Trophoblast cell (in vitro differentiated cells and primary cell): ENCODE measurements at regions not wholly inside any gene's neighbourhood (a gene's known extent, or its start where the extent isn't known, plus 50 kb on each side); places are given as distances from the start of the nearest gene placed in this dataset.

Source experiments
- DNase-seq, 2 donors: peaks; one replicate each; pipeline ENCODE4 v3.0.0-alpha.2; 2016
- H2AFZ ChIP-seq: 2 replicates; pipeline ENCODE4 v1.6.1; 2013; ENCODE audit warnings: low read length, moderate library complexity, mild to moderate bottlenecking; ENCODE audit not compliant: insufficient read depth, poor library complexity
- H2AK5ac ChIP-seq: 2 replicates; pipeline ENCODE4 v1.6.1; 2013; ENCODE audit warnings: mild to moderate bottlenecking, low read length
- H2BK120ac ChIP-seq: 2 replicates; pipeline ENCODE4 v1.6.1; 2013; ENCODE audit warnings: low read length, mild to moderate bottlenecking, moderate library complexity; ENCODE audit not compliant: insufficient read depth, poor library complexity
- H2BK12ac ChIP-seq: 2 replicates; pipeline ENCODE4 v1.6.1; 2013; ENCODE audit warnings: mild to moderate bottlenecking, low read length, moderate library complexity
- H2BK5ac ChIP-seq: 2 replicates; pipeline ENCODE4 v1.6.1; 2013; ENCODE audit warnings: low read length, low read depth, moderate library complexity, mild to moderate bottlenecking; ENCODE audit not compliant: poor library complexity
- H3K14ac ChIP-seq: 2 replicates; pipeline ENCODE4 v1.6.1; 2013; ENCODE audit warnings: mild to moderate bottlenecking, low read length
- H3K18ac ChIP-seq: 2 replicates; pipeline ENCODE4 v1.6.1; 2013; ENCODE audit warnings: mild to moderate bottlenecking, low read length
- H3K23ac ChIP-seq: 2 replicates; pipeline ENCODE4 v1.6.1; 2013; ENCODE audit warnings: low read length
- H3K27ac ChIP-seq: 2 replicates; pipeline ENCODE4 v1.5.1; 2013; ENCODE audit warnings: low read depth, mild to moderate bottlenecking, inconsistent platforms, low read length, moderate library complexity
- H3K27me3 ChIP-seq: 2 replicates; pipeline ENCODE4 v1.6.1; 2013; ENCODE audit warnings: inconsistent platforms, mild to moderate bottlenecking, low read length, moderate library complexity; ENCODE audit not compliant: insufficient read depth
- H3K36me3 ChIP-seq, 2 experiments: 1 replicate in 1 of 2; 2 replicates in 1 of 2; pipeline ENCODE4 v1.6.1; 2013; ENCODE audit warnings: low read length in 2 of 2, mild to moderate bottlenecking in 2 of 2, moderate library complexity in 1 of 2; ENCODE audit not compliant: insufficient read depth in 2 of 2, control insufficient read depth in 1 of 2
- H3K4ac ChIP-seq: 2 replicates; pipeline ENCODE4 v1.6.1; 2013; ENCODE audit warnings: low read depth, mild to moderate bottlenecking, low read length, moderate library complexity
- H3K4me1 ChIP-seq, 2 experiments: 1 replicate in 1 of 2; 2 replicates in 1 of 2; pipeline ENCODE4 v1.6.1; 2013; ENCODE audit warnings: low read length in 2 of 2, mild to moderate bottlenecking in 2 of 2, moderate library complexity in 1 of 2; ENCODE audit not compliant: insufficient read depth in 2 of 2, control insufficient read depth in 1 of 2
- H3K4me2 ChIP-seq: 2 replicates; pipeline ENCODE4 v1.6.1; 2013; ENCODE audit warnings: inconsistent platforms, mild to moderate bottlenecking, low read length, moderate library complexity
- H3K4me3 ChIP-seq: 2 replicates; pipeline ENCODE4 v1.5.1; 2013; ENCODE audit warnings: mild to moderate bottlenecking, low read depth, low read length, inconsistent platforms
- H3K79me1 ChIP-seq: one replicate; pipeline ENCODE4 v1.6.1; 2013; ENCODE audit warnings: low read length
- H3K79me2 ChIP-seq: 2 replicates; pipeline ENCODE4 v1.6.1; 2013; ENCODE audit warnings: low read length, mild to moderate bottlenecking; ENCODE audit not compliant: control insufficient read depth, insufficient read depth, poor library complexity
- H3K9ac ChIP-seq: 2 replicates; pipeline ENCODE4 v1.6.1; 2013; ENCODE audit warnings: mild to moderate bottlenecking, low read length
- H3K9me3 ChIP-seq: 2 replicates; pipeline ENCODE4 v1.6.1; 2013; ENCODE audit warnings: low read depth, mild to moderate bottlenecking, control low read depth, inconsistent platforms, low read length; ENCODE audit not compliant: insufficient read depth
- H4K12ac ChIP-seq: 2 replicates; pipeline ENCODE4 v1.6.1; 2013; ENCODE audit warnings: low read depth, mild to moderate bottlenecking, low read length, moderate library complexity
- H4K8ac ChIP-seq: 2 replicates; pipeline ENCODE4 v1.6.1; 2013; ENCODE audit warnings: low read depth, mild to moderate bottlenecking, low read length, moderate library complexity
- H4K91ac ChIP-seq: one replicate; pipeline ENCODE4 v1.6.1; 2013; ENCODE audit warnings: low read depth, mild to moderate bottlenecking, low read length, moderate library complexity
- WGBS: extraction: QIAGEN DNeasy Blood & Tissue Kit; methylation state at CpG from one replicate; pipeline ENCODE4 v1.1.7; 2013; ENCODE audit warnings: missing lambda C conversion rate; ENCODE audit not compliant: insufficient read length, insufficient coverage; ENCODE audit errors: extremely low coverage; 5-methylcytosine and 5-hydroxymethylcytosine counted together

GRCh38 chr5:3337812-3338541 lies 257.7 kb upstream of the IRX1 start:
- Histone ChIP-seq H3K23ac (no peak overlapping the region), H2BK5ac (no peak overlapping the region), H3K4ac (no peak overlapping the region), H2BK12ac (no peak overlapping the region), H3K27ac (no peak overlapping the region), H3K14ac (no peak overlapping the region), H3K4me2 (no peak overlapping the region), H4K8ac (no peak overlapping the region), H4K12ac (no peak overlapping the region), H3K4me1 (no peaks in the 10 kb centered on the region), H3K18ac (no peak overlapping the region), H2AFZ (no peak overlapping the region), H3K4me3 (no peak overlapping the region), H2BK120ac (no peak overlapping the region), H3K9me3 (peaks cover 2% of the 10 kb centered on the region), H3K79me1 (no peaks in the 10 kb centered on the region), H3K27me3 (no peaks in the 10 kb centered on the region), H2AK5ac (no peak overlapping the region), H3K9ac (no peak overlapping the region), H3K36me3 (no peaks in the 10 kb centered on the region), H3K79me2 (no peaks in the 10 kb centered on the region), H4K91ac (no peak overlapping the region)
- DNase-seq, result no peak
- WGBS, result no CpG with 5 or more reads among the region's 16 CpGs

GRCh38 chr5:3336666-3337065 lies 259.0 kb upstream of the IRX1 start:
- H4K91ac ChIP-seq, result no peak overlapping the region
- H4K8ac ChIP-seq, result no peak overlapping the region
- H3K9ac ChIP-seq, result no peak overlapping the region
- H3K4me1 ChIP-seq, result no peaks in the 10 kb centered on the region
- H2AK5ac ChIP-seq, result no peak overlapping the region
- no peak overlapping the region for H3K23ac ChIP-seq
- H3K18ac ChIP-seq, result no peak overlapping the region
- no peak overlapping the region for H3K4me2 ChIP-seq
- no peak overlapping the region for H2BK120ac ChIP-seq
- H4K12ac ChIP-seq, result no peak overlapping the region
- no peaks in the 10 kb centered on the region for H3K27me3 ChIP-seq
- H3K9me3 ChIP-seq, result peaks cover under 1% of the 10 kb centered on the region
- no peak overlapping the region for H2BK5ac ChIP-seq
- H3K27ac ChIP-seq, result no peak overlapping the region
- no peak overlapping the region for H3K4me3 ChIP-seq
- H3K14ac ChIP-seq, result no peak overlapping the region
- no peaks in the 10 kb centered on the region for H3K79me1 ChIP-seq
- H3K36me3 ChIP-seq, result no peaks in the 10 kb centered on the region
- H2AFZ ChIP-seq, result no peak overlapping the region
- no peak for DNase-seq
- H3K4ac ChIP-seq, result no peak overlapping the region
- no peak overlapping the region for H2BK12ac ChIP-seq
- no peaks in the 10 kb centered on the region for H3K79me2 ChIP-seq
- WGBS, result no CpG with 5 or more reads among the region's 11 CpGs

GRCh38 chr5:3335301-3335700 lies 260.3 kb upstream of the IRX1 start:
- H3K4me1 ChIP-seq, result no peaks in the 10 kb centered on the region
- no peak overlapping the region for H2BK5ac ChIP-seq
- H3K79me1 ChIP-seq, result no peaks in the 10 kb centered on the region
- no peak overlapping the region for H2BK12ac ChIP-seq
- no peak overlapping the region for H3K9ac ChIP-seq
- DNase-seq, result no peak
- no peak overlapping the region for H3K4me3 ChIP-seq
- no peak overlapping the region for H3K14ac ChIP-seq
- no peak overlapping the region for H3K23ac ChIP-seq
- no peaks in the 10 kb centered on the region for H3K79me2 ChIP-seq
- H3K18ac ChIP-seq, result no peak overlapping the region
- no peaks in the 10 kb centered on the region for H3K9me3 ChIP-seq
- no peak overlapping the region for H3K27ac ChIP-seq
- no peak overlapping the region for H2AFZ ChIP-seq
- no peaks in the 10 kb centered on the region for H3K27me3 ChIP-seq
- WGBS, result no CpG with 5 or more reads among the region's 12 CpGs
- no peak overlapping the region for H2AK5ac ChIP-seq
- H3K4me2 ChIP-seq, result no peak overlapping the region
- no peak overlapping the region for H4K91ac ChIP-seq
- no peak overlapping the region for H3K4ac ChIP-seq
- no peaks in the 10 kb centered on the region for H3K36me3 ChIP-seq
- no peak overlapping the region for H4K8ac ChIP-seq
- no peak overlapping the region for H4K12ac ChIP-seq
- H2BK120ac ChIP-seq, result no peak overlapping the region

DNA sequence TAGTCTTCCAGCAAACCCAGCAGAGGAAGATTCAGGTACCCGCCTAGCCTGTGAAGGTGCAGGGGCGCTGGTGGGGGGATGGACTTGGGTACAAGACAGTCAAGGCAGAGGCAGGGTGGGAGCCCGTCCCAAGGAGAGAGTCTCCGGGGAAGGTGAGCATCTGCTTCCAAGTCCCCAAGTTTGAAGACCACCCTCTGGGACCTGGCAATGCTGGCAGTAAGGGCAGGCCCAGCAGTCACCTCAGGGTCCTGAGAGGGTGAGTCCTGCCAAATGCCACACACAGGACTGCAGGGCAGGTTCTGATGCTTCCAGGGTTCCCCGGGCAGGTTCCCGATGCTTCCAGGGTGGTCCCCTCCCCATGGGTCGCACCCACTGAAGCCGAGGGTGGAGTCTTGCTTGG lies 261.8 kb upstream of the IRX1 start:
- no peaks in the 10 kb centered on the region for H3K27me3 ChIP-seq
- H3K9ac ChIP-seq, result no peak overlapping the region
- H4K12ac ChIP-seq, result no peak overlapping the region
- no peak for DNase-seq
- no peak overlapping the region for H2BK120ac ChIP-seq
- H2BK5ac ChIP-seq, result no peak overlapping the region
- no peak overlapping the region for H2BK12ac ChIP-seq
- no peaks in the 10 kb centered on the region for H3K36me3 ChIP-seq
- no peaks in the 10 kb centered on the region for H3K79me2 ChIP-seq
- H3K18ac ChIP-seq, result no peak overlapping the region
- no peak overlapping the region for H3K23ac ChIP-seq
- H3K14ac ChIP-seq, result no peak overlapping the region
- no peaks in the 10 kb centered on the region for H3K4me1 ChIP-seq
- H3K4ac ChIP-seq, result no peak overlapping the region
- H3K4me2 ChIP-seq, result no peak overlapping the region
- WGBS, result no CpG with 5 or more reads among the region's 8 CpGs
- H2AFZ ChIP-seq, result no peak overlapping the region
- no peak overlapping the region for H4K8ac ChIP-seq
- no peaks in the 10 kb centered on the region for H3K9me3 ChIP-seq
- H2AK5ac ChIP-seq, result no peak overlapping the region
- H3K79me1 ChIP-seq, result no peaks in the 10 kb centered on the region
- H3K27ac ChIP-seq, result no peak overlapping the region
- no peak overlapping the region for H4K91ac ChIP-seq
- H3K4me3 ChIP-seq, result no peak overlapping the region
